ENCODE measurements at regions not wholly inside any gene's neighbourhood (a gene's known extent, or its start where the extent isn't known, plus 50 kb on each side); places are given as distances from the start of the nearest gene placed in this dataset.

DNA sequence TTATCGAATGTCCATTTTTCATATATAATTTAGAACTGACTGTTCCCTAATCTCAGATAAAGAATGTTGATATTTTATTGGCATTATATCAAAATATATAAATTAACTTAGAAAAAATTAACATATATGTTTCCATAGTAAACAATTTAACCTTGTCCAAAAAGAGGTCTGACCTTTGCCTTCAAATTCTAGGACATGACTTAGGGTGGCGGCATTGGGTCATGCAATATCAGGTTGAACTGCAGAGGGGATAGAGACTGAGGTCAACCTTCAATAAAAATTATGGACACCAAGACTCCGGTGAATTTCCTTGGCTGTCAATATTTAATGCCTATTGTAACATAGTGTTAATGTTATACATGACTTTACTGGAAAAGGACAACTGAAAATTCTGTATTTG, 199.8 kb downstream of the RPL10L start:
- H3K79me2 ChIP-seq (ENCODE audit: insufficient read depth, low read depth, low read length) = no peaks in the 10 kb centered on the region
- intact Hi-C loops (cut with micrococcal nuclease; ENCODE audit: unreplicated experiment) = no loop called here
- no peaks in the 10 kb centered on the region for H3K9me3 ChIP-seq (ENCODE audit: low read length)
- no peak for DNase-seq (ENCODE audit: low spot score)
- H4K20me1 ChIP-seq (ENCODE audit: insufficient read depth, low read length) = no peaks in the 10 kb centered on the region
- H3K36me3 ChIP-seq (ENCODE audit: insufficient read depth, low read length) = no peaks in the 10 kb centered on the region
- ChIA-PET CTCF (ENCODE audit: unreplicated experiment) (no interaction called here), POLR2A (interaction anchor here (0.6 to 0.7 kb wide), 2 partner anchors 13 to 37 kb away, joined by 3 to 4 read pairs; no protein-coding TSS in a partner anchor)
- H3K27ac ChIP-seq (ENCODE audit: low read depth, low read length, poor library complexity, severe bottlenecking) = no peak overlapping the region
- H3K4me2 ChIP-seq (ENCODE audit: low read length) = no peak overlapping the region
- H2AFZ ChIP-seq (ENCODE audit: low read length) = no peak overlapping the region
- no peak overlapping the region for H3K4me3 ChIP-seq (ENCODE audit: low read depth, low read length, poor library complexity, severe bottlenecking)
- H3K9me2 ChIP-seq (ENCODE audit: insufficient read depth, low read length) = no peaks in the 10 kb centered on the region
- no peaks in the 10 kb centered on the region for H3K4me1 ChIP-seq (ENCODE audit: insufficient read depth, low read length, poor library complexity, severe bottlenecking)
- no peak for TF ChIP-seq EZH2phosphoT487 (IDR thresholded peaks at IDR 0.05; ENCODE audit: borderline replicate concordance, low read depth, low read length)
- TF ChIP-seq, protein P1, sequence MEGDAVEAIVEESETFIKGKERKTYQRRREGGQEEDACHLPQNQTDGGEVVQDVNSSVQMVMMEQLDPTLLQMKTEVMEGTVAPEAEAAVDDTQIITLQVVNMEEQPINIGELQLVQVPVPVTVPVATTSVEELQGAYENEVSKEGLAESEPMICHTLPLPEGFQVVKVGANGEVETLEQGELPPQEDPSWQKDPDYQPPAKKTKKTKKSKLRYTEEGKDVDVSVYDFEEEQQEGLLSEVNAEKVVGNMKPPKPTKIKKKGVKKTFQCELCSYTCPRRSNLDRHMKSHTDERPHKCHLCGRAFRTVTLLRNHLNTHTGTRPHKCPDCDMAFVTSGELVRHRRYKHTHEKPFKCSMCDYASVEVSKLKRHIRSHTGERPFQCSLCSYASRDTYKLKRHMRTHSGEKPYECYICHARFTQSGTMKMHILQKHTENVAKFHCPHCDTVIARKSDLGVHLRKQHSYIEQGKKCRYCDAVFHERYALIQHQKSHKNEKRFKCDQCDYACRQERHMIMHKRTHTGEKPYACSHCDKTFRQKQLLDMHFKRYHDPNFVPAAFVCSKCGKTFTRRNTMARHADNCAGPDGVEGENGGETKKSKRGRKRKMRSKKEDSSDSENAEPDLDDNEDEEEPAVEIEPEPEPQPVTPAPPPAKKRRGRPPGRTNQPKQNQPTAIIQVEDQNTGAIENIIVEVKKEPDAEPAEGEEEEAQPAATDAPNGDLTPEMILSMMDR (conservative IDR thresholded peaks at IDR 0.05; ENCODE audit: low read length) = no peak
- no TSS peak for BruUV-seq (replicated peaks)

DNA sequence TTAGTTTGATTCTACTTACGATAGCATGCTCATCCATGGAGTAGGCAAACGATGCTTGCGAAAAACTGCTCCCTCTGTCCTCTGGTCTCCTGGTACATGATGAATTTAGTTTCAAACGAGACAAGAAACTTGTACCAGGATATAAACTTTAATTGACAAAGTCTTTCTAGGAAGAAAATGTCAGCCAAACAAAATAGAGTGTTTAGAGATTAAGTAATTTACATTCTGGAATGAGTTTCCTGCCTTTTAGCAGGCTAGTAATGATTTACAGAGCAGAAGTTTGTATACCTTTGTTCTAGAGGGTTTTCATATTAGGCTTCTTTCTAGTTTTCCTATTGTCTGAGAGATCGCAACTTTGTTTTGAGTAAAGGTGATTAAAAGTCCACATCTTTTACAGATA, 206.9 kb downstream of the RPL10L start:
- Histone ChIP-seq H3K9me2 (ENCODE audit: insufficient read depth, low read length) (no peaks in the 10 kb centered on the region), H3K4me2 (ENCODE audit: low read length) (no peak overlapping the region), H2AFZ (ENCODE audit: low read length) (no peak overlapping the region), H3K4me3 (ENCODE audit: low read depth, low read length, poor library complexity, severe bottlenecking) (no peak overlapping the region), H3K4me1 (ENCODE audit: insufficient read depth, low read length, poor library complexity, severe bottlenecking) (no peaks in the 10 kb centered on the region), H3K79me2 (ENCODE audit: insufficient read depth, low read depth, low read length) (no peaks in the 10 kb centered on the region), H3K27ac (ENCODE audit: low read depth, low read length, poor library complexity, severe bottlenecking) (no peak overlapping the region), H4K20me1 (ENCODE audit: insufficient read depth, low read length) (no peaks in the 10 kb centered on the region), H3K36me3 (ENCODE audit: insufficient read depth, low read length) (no peaks in the 10 kb centered on the region), H3K9me3 (ENCODE audit: low read length) (no peaks in the 10 kb centered on the region)
- no TSS peak for BruUV-seq (replicated peaks)
- CTCF ChIA-PET (ENCODE audit: unreplicated experiment) = no interaction called here
- POLR2A ChIA-PET = no interaction called here
- intact Hi-C loops (cut with micrococcal nuclease; ENCODE audit: unreplicated experiment) = no loop called here
- TF ChIP-seq EZH2phosphoT487 (IDR thresholded peaks at IDR 0.05; ENCODE audit: borderline replicate concordance, low read depth, low read length) = no peak
- TF ChIP-seq, protein P1 (conservative IDR thresholded peaks at IDR 0.05; ENCODE audit: low read length) = no peak
- no peak for DNase-seq (ENCODE audit: low spot score)

DNA sequence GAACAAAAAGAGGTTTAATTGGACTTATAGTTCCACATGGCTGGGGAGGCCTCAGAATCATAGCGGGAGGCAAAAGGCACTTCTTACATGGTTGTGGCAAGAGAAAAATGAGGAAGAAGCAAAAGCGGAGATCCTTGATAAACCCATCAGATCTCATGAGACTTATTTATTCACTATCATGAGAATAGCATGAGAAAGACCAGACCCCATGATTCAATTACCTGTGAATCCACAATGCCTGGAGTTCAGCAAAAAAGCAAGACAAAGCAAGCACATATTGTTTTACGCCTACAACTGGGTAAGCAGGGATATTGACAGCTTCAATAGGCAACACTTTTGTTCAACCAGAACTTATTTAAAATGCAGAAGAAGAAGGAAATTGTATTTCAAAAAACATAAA, 218.2 kb downstream of the RPL10L start:
- Histone ChIP-seq H3K27ac (ENCODE audit: low read depth, low read length, poor library complexity, severe bottlenecking) (no peak overlapping the region), H3K4me1 (ENCODE audit: insufficient read depth, low read length, poor library complexity, severe bottlenecking) (no peaks in the 10 kb centered on the region), H3K79me2 (ENCODE audit: insufficient read depth, low read depth, low read length) (no peaks in the 10 kb centered on the region), H3K9me2 (ENCODE audit: insufficient read depth, low read length) (no peaks in the 10 kb centered on the region), H3K4me2 (ENCODE audit: low read length) (no peak overlapping the region), H3K9me3 (ENCODE audit: low read length) (0 out of 2 replicates have a peak, but pooled peaks cover 5% of the 10 kb centered on the region), H3K4me3 (ENCODE audit: low read depth, low read length, poor library complexity, severe bottlenecking) (no peak overlapping the region), H3K36me3 (ENCODE audit: insufficient read depth, low read length) (no peaks in the 10 kb centered on the region), H4K20me1 (ENCODE audit: insufficient read depth, low read length) (no peaks in the 10 kb centered on the region), H2AFZ (ENCODE audit: low read length) (no peak overlapping the region)
- ChIA-PET POLR2A (no interaction called here), CTCF (ENCODE audit: unreplicated experiment) (no interaction called here)
- TF ChIP-seq, protein P1 (conservative IDR thresholded peaks at IDR 0.05; ENCODE audit: low read length) = no peak
- TF ChIP-seq EZH2phosphoT487 (IDR thresholded peaks at IDR 0.05; ENCODE audit: borderline replicate concordance, low read depth, low read length) = no peak
- no TSS peak for BruUV-seq (replicated peaks)
- no peak for DNase-seq (ENCODE audit: low spot score)
- intact Hi-C loops (cut with micrococcal nuclease; ENCODE audit: unreplicated experiment) = no loop called here
